WTC11 (cell line): ENCODE measurements at regions not wholly inside any gene's neighbourhood (a gene's known extent, or its start where the extent isn't known, plus 50 kb on each side); places are given as distances from the start of the nearest gene placed in this dataset.
A peak's percentile ranks its signal among the peaks of the same experiment; 100 is the strongest.

Experiments used
- ATAC-seq: fragments of 200-7000 bp; cut with Tn5 transposase; 2 replicates; pipeline ENCODE4 v1.10.0; 2021; ENCODE audit warnings: mild to moderate bottlenecking, moderate library complexity
- CTCF ChIA-PET: fragments of 300-600 bp; sonication (Branson Sonifier 250); formaldehyde crosslinking; loops from one replicate; lab custom pipeline; 2021; ENCODE audit warnings: antibody characterized with exemption; lab: Charles Lee
- POLR2A ChIA-PET: fragments of 350-600 bp; sonication (Branson Sonifier 250); formaldehyde crosslinking; loops from one replicate; lab custom pipeline; 2021; ENCODE audit warnings: antibody characterized with exemption; lab: Charles Lee
- DNase-seq: peaks from one replicate; pipeline ENCODE4 v3.0.0; 2021; ENCODE audit warnings: low spot score
- H3K27ac Mint-ChIP-seq: 2 replicates; pipeline ENCODE4 v1.8.0; 2021; ENCODE audit warnings: mixed read lengths
- H3K27me3 Mint-ChIP-seq: 2 replicates; pipeline ENCODE4 v1.8.0; 2021; ENCODE audit warnings: low read depth, mild to moderate bottlenecking, moderate library complexity, mixed read lengths
- H3K36me3 Mint-ChIP-seq: 2 replicates; pipeline ENCODE4 v1.8.0; 2021; ENCODE audit warnings: mixed read lengths
- H3K4me1 Mint-ChIP-seq: 2 replicates; pipeline ENCODE4 v1.8.0; 2022; ENCODE audit warnings: mixed read lengths
- H3K4me3 Mint-ChIP-seq: 2 replicates; pipeline ENCODE4 v1.8.0; 2021; ENCODE audit warnings: mild to moderate bottlenecking, moderate library complexity, mixed read lengths
- H3K9me3 Mint-ChIP-seq: 2 replicates; pipeline ENCODE4 v1.8.0; 2021; ENCODE audit warnings: mixed read lengths
- ATF2 ChIP-seq: sonication (generic); formaldehyde crosslinking; IDR thresholded peaks from 2 replicates; pipeline ENCODE4 v1.8.1; 2022; ENCODE audit warnings: low read depth, missing genetic modification reagents, borderline replicate concordance
- ATF3 ChIP-seq: sonication (generic); formaldehyde crosslinking; conservative IDR thresholded peaks from 2 replicates; pipeline ENCODE4 v1.8.1; 2022; ENCODE audit warnings: mild to moderate bottlenecking, missing genetic modification reagents
- CTCF ChIP-seq: fragments of 200-600 bp; IDR thresholded peaks from 2 replicates; pipeline ENCODE4 v1.8.0; 2022; ENCODE audit warnings: antibody characterized with exemption
- ERG ChIP-seq: fragments of 250-450 bp; sonication (Bioruptor Pico); IDR thresholded peaks from 2 replicates; pipeline ENCODE4 v1.8.0; 2021; ENCODE audit warnings: mild to moderate bottlenecking
- ETV6 ChIP-seq: sonication (generic); formaldehyde crosslinking; IDR thresholded peaks from 2 replicates; pipeline ENCODE4 v1.8.1; 2022; ENCODE audit warnings: mild to moderate bottlenecking, missing genetic modification reagents
- FOXK1 ChIP-seq: sonication (generic); formaldehyde crosslinking; IDR thresholded peaks from 2 replicates; pipeline ENCODE4 v1.8.0; 2022; ENCODE audit warnings: mild to moderate bottlenecking, moderate library complexity, missing genetic modification reagents
- HMGXB4 ChIP-seq: sonication (generic); formaldehyde crosslinking; IDR thresholded peaks from 2 replicates; pipeline ENCODE4 v1.8.1; 2023; ENCODE audit warnings: mild to moderate bottlenecking, moderate library complexity, missing genetic modification reagents
- IRF1 ChIP-seq: sonication (generic); formaldehyde crosslinking; IDR thresholded peaks from 2 replicates; pipeline ENCODE4 v1.8.0; 2023; ENCODE audit warnings: missing genetic modification reagents
- JUN ChIP-seq: sonication (generic); formaldehyde crosslinking; IDR thresholded peaks from 2 replicates; pipeline ENCODE4 v1.8.0; 2023; ENCODE audit warnings: mild to moderate bottlenecking, missing genetic modification reagents
- KAT7 ChIP-seq: sonication (generic); formaldehyde crosslinking; IDR thresholded peaks from 2 replicates; pipeline ENCODE4 v1.8.1; 2023; ENCODE audit warnings: missing genetic modification reagents, mild to moderate bottlenecking, borderline replicate concordance
- MYBL2 ChIP-seq: sonication (generic); formaldehyde crosslinking; IDR thresholded peaks from 2 replicates; pipeline ENCODE4 v1.8.1; 2023; ENCODE audit warnings: mild to moderate bottlenecking, moderate library complexity, missing genetic modification reagents
- NR3C1 ChIP-seq: sonication (generic); formaldehyde crosslinking; conservative IDR thresholded peaks from 2 replicates; pipeline ENCODE4 v1.8.1; 2023; ENCODE audit warnings: low read depth, mild to moderate bottlenecking, missing genetic modification reagents
- RORB ChIP-seq: fragments of 250-450 bp; sonication (Bioruptor Pico); IDR thresholded peaks from 2 replicates; pipeline ENCODE4 v1.9.0; 2021; ENCODE audit warnings: mild to moderate bottlenecking
- SMAD4 ChIP-seq: sonication (generic); formaldehyde crosslinking; IDR thresholded peaks from 2 replicates; pipeline ENCODE4 v1.8.0; 2022; ENCODE audit warnings: mild to moderate bottlenecking, missing genetic modification reagents
- SOX15 ChIP-seq: fragments of 250-450 bp; sonication (Bioruptor Pico); IDR thresholded peaks from 2 replicates; pipeline ENCODE4 v1.9.0; 2021; ENCODE audit warnings: mild to moderate bottlenecking
- TEAD4 ChIP-seq: sonication (generic); formaldehyde crosslinking; IDR thresholded peaks from 2 replicates; pipeline ENCODE4 v1.8.0; 2022; ENCODE audit warnings: mild to moderate bottlenecking, missing genetic modification reagents
- TP53 ChIP-seq: sonication (generic); formaldehyde crosslinking; IDR thresholded peaks from 2 replicates; pipeline ENCODE4 v1.8.1; 2023; ENCODE audit warnings: mild to moderate bottlenecking, missing genetic modification reagents
- ZBTB21 ChIP-seq: sonication (generic); formaldehyde crosslinking; IDR thresholded peaks from 2 replicates; pipeline ENCODE4 v1.8.1; 2023; ENCODE audit warnings: mild to moderate bottlenecking, missing genetic modification reagents, borderline replicate concordance
- ZNF121 ChIP-seq: sonication (generic); formaldehyde crosslinking; IDR thresholded peaks from 2 replicates; pipeline ENCODE4 v1.8.0; 2023; ENCODE audit warnings: missing genetic modification reagents
- ZNF281 ChIP-seq: sonication (generic); formaldehyde crosslinking; IDR thresholded peaks from 2 replicates; pipeline ENCODE4 v1.8.0; 2023; ENCODE audit warnings: mild to moderate bottlenecking, missing genetic modification reagents

- TF ChIP-seq ZNF281 (CRISPR knock-in tag) (no peak), TEAD4 (CRISPR knock-in tag) (no peak), KAT7 (no peak), ATF2 (CRISPR knock-in tag) (no peak)
These were observed 168.9 kb upstream of the FER start (continued) for GRCh38 chr5:108578791-108579190.

GRCh38 chr5:108567429-108567828, 180.3 kb upstream of the FER start:
- peaks cover under 1% of the 10 kb centered on the region; the same call in 1 of the 2 replicates for H3K27me3 Mint-ChIP-seq

GRCh38 chr5:108564441-108564840, 182.5 kb upstream of the FBXL17 start:
- Mint-ChIP-seq H3K27me3 (no peaks in the 10 kb centered on the region), H3K27ac (peak overlapping the region; percentile 33), H3K9me3 (peaks cover 43% of the 10 kb centered on the region), H3K4me3 (no peak overlapping the region), H3K36me3 (peaks cover 33% of the 10 kb centered on the region), H3K4me1 (peaks cover 53% of the 10 kb centered on the region)
- DNase-seq = no peak
- ATAC-seq = peak; percentile 73
- TF ChIP-seq ZNF121 (CRISPR knock-in tag) (no peak), ETV6 (CRISPR knock-in tag) (peak; percentile 32; the same call in 1 of the 2 replicates)
- TF ChIP-seq, all 79 proteins: peak for 1
- CTCF ChIA-PET = no interaction called here
- POLR2A ChIA-PET = no interaction called here

More at GRCh38 chr5:108567429-108567828, 180.3 kb upstream of the FER start:
- no peak for DNase-seq
- H3K9me3 Mint-ChIP-seq = peaks cover 37% of the 10 kb centered on the region
- ChIA-PET CTCF (no interaction called here), POLR2A (no interaction called here)
- no peak overlapping the region for H3K27ac Mint-ChIP-seq
- H3K4me1 Mint-ChIP-seq = peaks cover 35% of the 10 kb centered on the region
- H3K36me3 Mint-ChIP-seq = peaks cover 27% of the 10 kb centered on the region
- no peak for ATAC-seq
- H3K4me3 Mint-ChIP-seq = no peak overlapping the region
- TF ChIP-seq SOX15 (CRISPR knock-in tag) = no peak
- TF ChIP-seq FOXK1 = no peak

- Mint-ChIP-seq H3K4me1 (peaks cover 53% of the 10 kb centered on the region), H3K4me3 (no peak overlapping the region), H3K27me3 (no peaks in the 10 kb centered on the region), H3K9me3 (peaks cover 46% of the 10 kb centered on the region), H3K36me3 (peaks cover 40% of the 10 kb centered on the region), H3K27ac (peak overlapping the region; percentile 78; the same call in 1 of the 2 replicates)
- ATAC-seq (peak; percentile 50), DNase-seq (no peak)
- CTCF ChIA-PET = no interaction called here
- POLR2A ChIA-PET = no interaction called here
- no peak for TF ChIP-seq ATF3 (CRISPR knock-in tag)
- no peak for TF ChIP-seq IRF1 (CRISPR knock-in tag)
- TF ChIP-seq TEAD4 (CRISPR knock-in tag) = no peak
- TF ChIP-seq TP53 (CRISPR knock-in tag) = no peak
- TF ChIP-seq SMAD4 (CRISPR knock-in tag) = no peak
- no peak for TF ChIP-seq ZBTB21 (CRISPR knock-in tag)
- no peak for TF ChIP-seq HMGXB4 (CRISPR knock-in tag)
- TF ChIP-seq JUN (CRISPR knock-in tag) = no peak
- no peak for TF ChIP-seq NR3C1 (CRISPR knock-in tag)
- no peak for TF ChIP-seq ERG (CRISPR knock-in tag)
- TF ChIP-seq CTCF = no peak
- TF ChIP-seq RORB (CRISPR knock-in tag) = no peak
- no peak for TF ChIP-seq MYBL2 (CRISPR knock-in tag)
These were observed 180.2 kb upstream of the FBXL17 start for GRCh38 chr5:108562205-108562454.
